Lower leg skin (tissue), 3 donors: ENCODE measurements at regions not wholly inside any gene's neighbourhood (a gene's known extent, or its start where the extent isn't known, plus 50 kb on each side); places are given as distances from the start of the nearest gene placed in this dataset.

Experiments
- CTCF ChIP-seq, 3 donors: fragments of 450-650 bp; IDR thresholded peaks; one replicate each; pipeline ENCODE4 v1.5.1; 2016; ENCODE audit warnings: antibody characterized with exemption in 3 of 3, mild to moderate bottlenecking in 3 of 3, moderate library complexity in 2 of 3
- POLR2A ChIP-seq, 2 donors: fragments of 450-650 bp; IDR thresholded peaks; one replicate each; pipeline ENCODE4 v1.6.1; 2016 to 2017; ENCODE audit warnings: antibody characterized with exemption in 2 of 2, mild to moderate bottlenecking in 1 of 2, moderate library complexity in 1 of 2

GRCh38 chr6:55941702-55942101 lies 66.3 kb upstream of the BMP5 start:
- TF ChIP-seq POLR2A (IDR thresholded peaks at IDR 0.05): no peak
- TF ChIP-seq CTCF (IDR thresholded peaks at IDR 0.05): no peak
